Heart left ventricle (tissue), 13 donors: ENCODE measurements at regions not wholly inside any gene's neighbourhood (a gene's known extent, or its start where the extent isn't known, plus 50 kb on each side); places are given as distances from the start of the nearest gene placed in this dataset.

Experiments
- CTCF ChIP-seq, 12 donors: fragments of 200-600 bp; sonication (generic) in 4 of 12; IDR thresholded peaks; one replicate each; pipeline versions ENCODE4 v1.5.0 to v1.8.0; 2018 to 2022; ENCODE audit warnings: antibody characterized with exemption in 12 of 12, mild to moderate bottlenecking in 5 of 12
- POLR2A ChIP-seq, 2 donors: fragments of 450-650 bp; IDR thresholded peaks; one replicate each; pipeline ENCODE4 v1.6.1; 2017; ENCODE audit warnings: antibody characterized with exemption in 2 of 2, mild to moderate bottlenecking in 2 of 2, moderate library complexity in 2 of 2
- donor health status: ischemic (EF 13 %, LVEDD 7.1; RV severe dilation, severe dysfunction).
- donor health status: DM: no; HTN: yes; CAD: no.
- donor health status: DM: no; HTN: no; CAD: no.
- donor health status: ischemic (EF 25% LVEDD 6.9; RV normal size, moderate dysfunction).
- donor health status: ischemic (EF 25% LVEDD 5.7; RV mildly dilated, moderate dysfunction).
- donor health status: ischemic (EF 35%, LVEDD 5.7; RV mildly dilated, moderate dysfunction).
- donor health status: nonischemic (EF 11% LVEDD 7.7; RV severe dilation, severe dysfunction).
- donor health status: DM: yes; HTN: yes; CAD: no.
- donor health status: PGD.
- donor health status: ischemic (EF 29% LVEDD 5.4; RV normal size, mild dysfunction).
- donor health status: nonischemic (EF 23%, LVEDD 6.1; RV moderate dilation, normal function).

- no peak for TF ChIP-seq CTCF (IDR thresholded peaks at IDR 0.05)
- no peak for TF ChIP-seq POLR2A (IDR thresholded peaks at IDR 0.05)
Measured at GRCh38 chr14:85789506-85789905, 259.6 kb downstream of the FLRT2 start.
